GM21717 (cell line): ENCODE measurements at regions not wholly inside any gene's neighbourhood (a gene's known extent, or its start where the extent isn't known, plus 50 kb on each side); places are given as distances from the start of the nearest gene placed in this dataset.

Experiments used
- ATAC-seq: cut with Tn5 transposase; IDR thresholded peaks from one replicate; pipeline ENCODE4 v1.9.1; 2021; ENCODE audit warnings: mild to moderate bottlenecking, moderate library complexity; ENCODE audit not compliant: unreplicated experiment

GRCh38 chr14:22478670-22479069 lies 110.4 kb downstream of the DAD1 start:
- no peak for ATAC-seq

GRCh38 chr14:22478247-22478646 lies 110.8 kb downstream of the DAD1 start:
- ATAC-seq = no peak

- ATAC-seq = no peak
Measured at GRCh38 chr14:22477569-22478194, 111.3 kb downstream of the DAD1 start.

GRCh38 chr14:22476887-22477286 lies 112.1 kb downstream of the DAD1 start:
- no peak for ATAC-seq

- no peak for ATAC-seq
Measured at GRCh38 chr14:22476005-22476751, 112.8 kb downstream of the DAD1 start.

- ATAC-seq = no peak
Measured at GRCh38 chr14:22475381-22475780, 113.6 kb downstream of the DAD1 start.

- ATAC-seq = no peak
Measured at GRCh38 chr14:22474730-22475351, 114.2 kb downstream of the DAD1 start.

GRCh38 chr14:22472935-22473854 lies 115.8 kb downstream of the DAD1 start:
- ATAC-seq = peak; percentile 41

- ATAC-seq = no peak
Measured at GRCh38 chr14:22472466-22472865, 116.6 kb downstream of the DAD1 start.

GRCh38 chr14:22471545-22472121 lies 117.4 kb downstream of the DAD1 start:
- ATAC-seq = no peak

- ATAC-seq = no peak
Measured at GRCh38 chr14:22469538-22470303, 119.3 kb downstream of the DAD1 start.

- no peak for ATAC-seq
Measured at GRCh38 chr14:22468830-22469229, 120.2 kb downstream of the DAD1 start.

GRCh38 chr14:22466491-22466890 lies 122.5 kb downstream of the DAD1 start:
- no peak for ATAC-seq

GRCh38 chr14:22465201-22465840 lies 123.7 kb downstream of the DAD1 start:
- ATAC-seq = no peak

GRCh38 chr14:22464422-22465142 lies 124.4 kb downstream of the DAD1 start:
- ATAC-seq = peak; percentile 67

GRCh38 chr14:22463763-22464173 lies 125.3 kb downstream of the DAD1 start:
- ATAC-seq = no peak

- ATAC-seq = no peak
Measured at GRCh38 chr14:22462923-22463322, 126.1 kb downstream of the DAD1 start.

GRCh38 chr14:22460461-22461195 lies 128.4 kb downstream of the DAD1 start:
- ATAC-seq = no peak
